ENCODE measurements at regions not wholly inside any gene's neighbourhood (a gene's known extent, or its start where the extent isn't known, plus 50 kb on each side); places are given as distances from the start of the nearest gene placed in this dataset.

GRCh38 chr3:152731511-152731910, 103.4 kb upstream of the P2RY1 start:
- DNase-seq (no peak), ATAC-seq (no peak)
- no peak overlapping the region for H3K4me3 ChIP-seq
- H3K9me3 ChIP-seq, result no peaks in the 10 kb centered on the region
- no peaks in the 10 kb centered on the region for H3K4me1 ChIP-seq
- no peaks in the 10 kb centered on the region for H3K36me3 ChIP-seq (replicated peaks in 1 of 2; ENCODE audit: insufficient read depth in 1 of 2, low read depth in 2 of 2)
- WGBS, 2 donors, result 83 to 89% methylated on average over 2 of the region's 2 CpGs
- no peaks in the 10 kb centered on the region for H3K27me3 ChIP-seq
- TF ChIP-seq POLR2A (IDR thresholded peaks at IDR 0.05) (no peak), CTCF (IDR thresholded peaks at IDR 0.05) (no peak)
- H3K27ac ChIP-seq, result no peak overlapping the region
- intact Hi-C loops (cut with DNase I), result no loop called here

- no peak overlapping the region for H3K27ac ChIP-seq
- H3K9me3 ChIP-seq, result no peaks in the 10 kb centered on the region
- H3K27me3 ChIP-seq, result no peaks in the 10 kb centered on the region
- H3K4me3 ChIP-seq, result no peak overlapping the region
- intact Hi-C loops (cut with DNase I), result no loop called here
- no peaks in the 10 kb centered on the region for H3K36me3 ChIP-seq (replicated peaks in 1 of 2; ENCODE audit: insufficient read depth in 1 of 2, low read depth in 2 of 2)
- no peak for TF ChIP-seq CTCF (IDR thresholded peaks at IDR 0.05)
- no peak for TF ChIP-seq POLR2A (IDR thresholded peaks at IDR 0.05)
- ATAC-seq (no peak), DNase-seq (no peak)
- H3K4me1 ChIP-seq, result no peaks in the 10 kb centered on the region
- WGBS, 2 donors, result 74 to 82% methylated on average over 2 of the region's 2 CpGs
Observed at GRCh38 chr3:152733584-152734119, 101.3 kb upstream of the P2RY1 start.

GRCh38 chr3:152737021-152737908, 97.7 kb upstream of the P2RY1 start:
- DNase-seq (peak in 2 of 4 donors; percentile 6 to 26), ATAC-seq (no peak)
- WGBS, 2 donors, result 57 to 65% methylated on average over 6 of the region's 6 CpGs
- Histone ChIP-seq H3K27ac (no peak overlapping the region), H3K27me3 (no peaks in the 10 kb centered on the region), H3K4me3 (no peak overlapping the region), H3K4me1 (no peaks in the 10 kb centered on the region), H3K9me3 (no peaks in the 10 kb centered on the region), H3K36me3 (replicated peaks in 1 of 2; ENCODE audit: insufficient read depth in 1 of 2, low read depth in 2 of 2) (no peaks in the 10 kb centered on the region)
- intact Hi-C loops (cut with DNase I), result no loop called here
- no peak for TF ChIP-seq CTCF (IDR thresholded peaks at IDR 0.05)
- no peak for TF ChIP-seq POLR2A (IDR thresholded peaks at IDR 0.05)

- H3K4me3 ChIP-seq, result no peak overlapping the region
- no peaks in the 10 kb centered on the region for H3K36me3 ChIP-seq (replicated peaks in 1 of 2; ENCODE audit: insufficient read depth in 1 of 2, low read depth in 2 of 2)
- no peak for ATAC-seq
- no peak for DNase-seq
- no peaks in the 10 kb centered on the region for H3K4me1 ChIP-seq
- no peaks in the 10 kb centered on the region for H3K9me3 ChIP-seq
- no peaks in the 10 kb centered on the region for H3K27me3 ChIP-seq
- H3K27ac ChIP-seq, result no peak overlapping the region
- intact Hi-C loops (cut with DNase I), result no loop called here
- no peak for TF ChIP-seq POLR2A (IDR thresholded peaks at IDR 0.05)
- no peak for TF ChIP-seq CTCF (IDR thresholded peaks at IDR 0.05)
- 15 to 38% methylated on average over 2 of the region's 2 CpGs for WGBS, 2 donors
Observed at GRCh38 chr3:152738656-152739055, 96.3 kb upstream of the P2RY1 start.

All from body of pancreas (tissue), 4 donors.